ENCODE measurements at regions not wholly inside any gene's neighbourhood (a gene's known extent, or its start where the extent isn't known, plus 50 kb on each side); places are given as distances from the start of the nearest gene placed in this dataset.

DNA sequence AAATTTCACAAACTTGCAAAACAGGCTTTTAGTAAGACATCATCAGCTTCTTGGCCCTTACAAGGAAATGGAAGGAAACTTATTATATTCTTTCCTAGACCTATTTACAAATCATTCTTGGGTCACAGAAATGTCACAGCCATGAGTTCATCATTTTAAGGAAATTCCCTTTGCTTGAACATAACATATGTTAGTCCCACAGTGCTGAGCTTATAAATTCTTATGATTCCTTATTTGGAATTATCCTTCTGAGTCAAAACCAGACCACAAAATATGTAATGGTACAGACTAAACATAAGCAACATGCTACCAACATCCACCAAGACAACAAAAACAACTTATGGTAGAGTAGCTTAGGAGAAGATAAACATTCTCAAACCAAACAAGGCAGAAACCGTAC lies 236.9 kb upstream of the CTSO start:
- H3K9ac ChIP-seq (ENCODE audit: low read depth, low read length), result no peak overlapping the region
- H3K4me2 ChIP-seq (ENCODE audit: low read length), result no peak overlapping the region
- H3K4me3 ChIP-seq (ENCODE audit: low read length), result no peak overlapping the region
- no peaks in the 10 kb centered on the region for H3K9me3 ChIP-seq (replicated peaks; ENCODE audit: low read length)
- H3K4me1 ChIP-seq (ENCODE audit: control insufficient read depth, insufficient read depth, low read length), result peaks cover 20% of the 10 kb centered on the region
- no peaks in the 10 kb centered on the region for H3K36me3 ChIP-seq (ENCODE audit: insufficient read depth, low read length)
- H3K27me3 ChIP-seq (ENCODE audit: control insufficient read depth, insufficient read depth, low read length), result no peaks in the 10 kb centered on the region

DNA sequence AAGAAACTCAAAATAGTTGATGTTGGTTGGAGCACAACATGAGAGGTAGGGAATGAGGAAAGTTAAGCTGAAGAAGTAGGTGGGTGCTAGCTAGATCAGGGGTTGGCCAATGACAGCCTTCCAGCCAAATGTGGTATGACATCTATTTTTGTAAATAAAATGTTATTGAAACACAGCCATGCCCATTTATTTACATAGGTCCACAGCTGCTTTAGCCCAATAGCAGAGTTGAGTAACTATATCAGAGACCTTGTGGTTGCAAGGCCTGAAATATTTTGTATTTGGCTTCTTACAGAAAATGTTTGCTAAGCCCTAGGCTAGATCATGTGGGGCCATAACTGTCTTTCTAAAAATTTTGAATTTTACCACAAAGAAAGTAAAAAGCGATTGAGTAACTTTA lies 234.9 kb upstream of the CTSO start:
- Histone ChIP-seq H3K36me3 (ENCODE audit: insufficient read depth, low read length) (no peaks in the 10 kb centered on the region), H3K4me3 (ENCODE audit: low read length) (no peak overlapping the region), H3K9ac (ENCODE audit: low read depth, low read length) (no peak overlapping the region), H3K4me2 (ENCODE audit: low read length) (no peak overlapping the region), H3K27me3 (ENCODE audit: control insufficient read depth, insufficient read depth, low read length) (no peaks in the 10 kb centered on the region), H3K9me3 (replicated peaks; ENCODE audit: low read length) (no peaks in the 10 kb centered on the region), H3K4me1 (ENCODE audit: control insufficient read depth, insufficient read depth, low read length) (peaks cover 14% of the 10 kb centered on the region)

DNA sequence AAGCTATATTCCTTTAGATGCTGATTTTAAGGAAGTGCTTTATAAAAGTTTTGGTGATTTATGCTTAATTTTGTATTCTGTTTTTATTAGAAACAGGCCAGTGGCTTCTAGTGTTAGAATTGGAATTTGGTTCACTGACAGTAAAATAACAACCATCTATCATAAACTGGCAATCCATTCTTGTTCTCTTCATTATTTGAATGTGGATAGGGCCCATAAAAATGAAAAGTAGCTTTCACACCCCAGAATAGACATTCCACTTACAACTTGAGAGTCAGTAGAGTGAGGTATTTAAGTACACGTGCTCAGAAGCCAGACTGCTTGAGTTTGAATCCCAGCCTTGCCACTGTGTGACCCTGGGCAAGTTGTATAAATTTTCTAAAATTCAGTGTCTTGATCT lies 232.4 kb upstream of the CTSO start:
- no peaks in the 10 kb centered on the region for H3K27me3 ChIP-seq (ENCODE audit: control insufficient read depth, insufficient read depth, low read length)
- no peaks in the 10 kb centered on the region for H3K36me3 ChIP-seq (ENCODE audit: insufficient read depth, low read length)
- no peak overlapping the region for H3K9ac ChIP-seq (ENCODE audit: low read depth, low read length)
- no peak overlapping the region for H3K4me3 ChIP-seq (ENCODE audit: low read length)
- H3K4me1 ChIP-seq (ENCODE audit: control insufficient read depth, insufficient read depth, low read length), result peaks cover 7% of the 10 kb centered on the region
- no peak overlapping the region for H3K4me2 ChIP-seq (ENCODE audit: low read length)
- H3K9me3 ChIP-seq (replicated peaks; ENCODE audit: low read length), result no peaks in the 10 kb centered on the region

DNA sequence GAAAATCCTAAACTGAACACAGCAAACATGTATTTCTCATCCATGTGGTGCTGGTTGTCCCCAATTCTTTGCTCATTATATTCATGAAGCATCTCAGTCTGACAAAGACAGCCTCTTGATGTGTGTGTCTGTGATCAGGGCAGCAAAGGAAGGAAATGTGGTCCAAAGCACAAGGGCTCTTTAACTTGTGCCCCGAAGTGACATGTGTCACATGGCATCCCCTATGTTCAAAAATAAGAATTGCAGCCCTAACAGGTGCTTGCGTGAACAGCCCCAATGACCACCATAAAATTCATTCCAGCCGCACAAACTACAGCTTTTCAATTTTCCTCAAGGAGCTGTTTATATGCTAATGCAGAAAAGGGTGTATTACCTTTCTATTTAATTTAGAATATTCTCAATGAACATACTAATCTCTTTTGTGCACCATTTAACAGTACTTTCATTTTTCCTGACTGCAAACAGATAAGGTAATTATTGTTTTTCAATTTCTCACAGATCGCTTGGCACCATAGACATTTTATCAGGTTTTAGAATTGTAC lies 231.9 kb upstream of the CTSO start:
- Histone ChIP-seq H3K9me3 (replicated peaks; ENCODE audit: low read length) (no peaks in the 10 kb centered on the region), H3K4me2 (ENCODE audit: low read length) (no peak overlapping the region)

DNA sequence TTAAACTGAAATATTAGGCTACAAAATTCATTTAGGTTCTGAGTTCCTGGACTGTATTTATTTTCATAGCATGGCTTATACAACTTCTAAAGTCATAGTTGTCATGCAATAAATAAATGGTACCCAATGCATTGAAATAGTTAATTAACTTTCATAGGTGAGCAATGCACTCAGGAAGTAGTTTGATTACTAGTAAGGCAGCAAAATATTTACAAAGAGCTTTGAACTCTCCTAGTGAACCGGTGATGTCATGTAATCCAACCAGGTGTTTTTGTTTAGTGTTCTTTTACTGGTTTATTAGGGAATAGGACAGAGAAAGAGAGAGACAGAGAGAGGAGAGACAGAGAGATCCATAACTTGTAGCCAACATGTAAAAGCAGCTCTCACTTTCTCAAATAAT lies 228.6 kb upstream of the CTSO start:
- H3K4me3 ChIP-seq (ENCODE audit: low read length), result no peak overlapping the region
- H3K4me2 ChIP-seq (ENCODE audit: low read length), result no peak overlapping the region
- H3K9ac ChIP-seq (ENCODE audit: low read depth, low read length), result no peak overlapping the region
- no peaks in the 10 kb centered on the region for H3K27me3 ChIP-seq (ENCODE audit: control insufficient read depth, insufficient read depth, low read length)
- no peaks in the 10 kb centered on the region for H3K4me1 ChIP-seq (ENCODE audit: control insufficient read depth, insufficient read depth, low read length)
- H3K9me3 ChIP-seq (replicated peaks; ENCODE audit: low read length), result no peaks in the 10 kb centered on the region
- H3K36me3 ChIP-seq (ENCODE audit: insufficient read depth, low read length), result no peaks in the 10 kb centered on the region

More for the DNA sequence above, 231.9 kb upstream of the CTSO start:
- H3K27me3 ChIP-seq (ENCODE audit: control insufficient read depth, insufficient read depth, low read length), result no peaks in the 10 kb centered on the region
- H3K4me3 ChIP-seq (ENCODE audit: low read length), result no peak overlapping the region
- H3K9ac ChIP-seq (ENCODE audit: low read depth, low read length), result no peak overlapping the region
- H3K36me3 ChIP-seq (ENCODE audit: insufficient read depth, low read length), result no peaks in the 10 kb centered on the region
- peaks cover 4% of the 10 kb centered on the region for H3K4me1 ChIP-seq (ENCODE audit: control insufficient read depth, insufficient read depth, low read length)

DNA sequence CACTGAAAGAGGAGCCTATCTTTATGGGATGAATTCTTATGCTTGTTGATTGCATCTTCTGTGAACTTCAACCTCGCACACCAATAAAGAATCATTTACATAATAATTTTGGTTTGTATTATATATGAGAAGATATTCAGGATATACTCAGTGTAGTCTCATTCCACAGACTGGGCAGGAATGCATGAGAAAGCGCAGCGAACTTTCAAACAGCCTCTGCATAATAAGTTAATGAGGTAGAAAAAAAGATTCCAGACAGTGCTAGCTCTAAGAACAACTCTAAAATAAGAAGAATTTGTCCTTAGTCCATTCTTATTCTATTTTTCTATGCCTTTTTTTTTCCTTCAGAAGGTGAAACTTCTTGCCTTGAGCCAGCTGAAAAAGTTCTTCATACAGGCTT lies 224.3 kb upstream of the CTSO start:
- Histone ChIP-seq H3K9ac (ENCODE audit: low read depth, low read length) (no peak overlapping the region), H3K9me3 (replicated peaks; ENCODE audit: low read length) (no peaks in the 10 kb centered on the region), H3K36me3 (ENCODE audit: insufficient read depth, low read length) (no peaks in the 10 kb centered on the region), H3K27me3 (ENCODE audit: control insufficient read depth, insufficient read depth, low read length) (no peaks in the 10 kb centered on the region), H3K4me2 (ENCODE audit: low read length) (no peak overlapping the region), H3K4me3 (ENCODE audit: low read length) (no peak overlapping the region), H3K4me1 (ENCODE audit: control insufficient read depth, insufficient read depth, low read length) (no peaks in the 10 kb centered on the region)

DNA sequence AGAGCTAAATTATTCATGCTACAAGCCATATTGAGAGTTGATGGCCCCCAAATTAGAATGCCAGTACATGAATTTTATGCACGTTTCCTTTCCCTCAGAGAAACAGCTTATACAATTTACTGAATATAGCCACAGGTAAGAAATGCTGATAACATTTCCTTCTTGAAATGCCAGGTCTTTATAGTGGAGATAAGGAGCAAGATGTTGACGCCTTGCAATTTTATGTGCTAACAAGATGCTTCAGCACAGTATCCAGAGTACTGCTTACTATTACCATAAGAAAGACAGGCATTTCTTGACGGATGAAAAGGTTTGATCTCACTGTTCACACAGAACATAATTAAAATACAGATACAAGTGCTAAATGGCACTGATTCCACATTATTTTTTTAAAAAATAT lies 223.2 kb upstream of the CTSO start:
- Histone ChIP-seq H3K4me1 (ENCODE audit: control insufficient read depth, insufficient read depth, low read length) (no peaks in the 10 kb centered on the region), H3K36me3 (ENCODE audit: insufficient read depth, low read length) (no peaks in the 10 kb centered on the region)

DNA sequence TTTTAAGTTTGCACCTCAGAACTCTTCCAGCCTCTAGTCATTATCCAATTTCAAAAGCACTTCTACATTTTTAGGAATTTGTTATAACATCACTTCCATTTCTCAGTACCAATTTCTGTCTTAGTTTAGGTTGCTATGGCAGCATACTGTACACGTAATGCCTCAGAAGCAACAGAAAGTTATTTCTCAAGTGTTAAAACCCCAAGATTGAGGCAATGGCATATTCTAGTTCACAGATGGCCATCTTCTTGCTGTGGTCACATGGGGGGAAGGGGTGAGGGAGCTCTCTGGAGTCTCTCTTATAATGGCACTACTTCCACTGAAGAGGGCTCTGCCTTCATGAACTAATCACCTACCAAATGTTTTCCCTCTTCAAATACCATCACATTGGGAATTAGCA lies 220.3 kb upstream of the CTSO start:
- Histone ChIP-seq H3K36me3 (ENCODE audit: insufficient read depth, low read length) (no peaks in the 10 kb centered on the region), H3K27me3 (ENCODE audit: control insufficient read depth, insufficient read depth, low read length) (no peaks in the 10 kb centered on the region), H3K4me3 (ENCODE audit: low read length) (no peak overlapping the region), H3K4me1 (ENCODE audit: control insufficient read depth, insufficient read depth, low read length) (peaks cover 10% of the 10 kb centered on the region), H3K9ac (ENCODE audit: low read depth, low read length) (no peak overlapping the region), H3K4me2 (ENCODE audit: low read length) (no peak overlapping the region), H3K9me3 (replicated peaks; ENCODE audit: low read length) (no peaks in the 10 kb centered on the region)

More for the DNA sequence above, 223.2 kb upstream of the CTSO start:
- no peak overlapping the region for H3K4me3 ChIP-seq (ENCODE audit: low read length)
- no peaks in the 10 kb centered on the region for H3K9me3 ChIP-seq (replicated peaks; ENCODE audit: low read length)
- no peak overlapping the region for H3K9ac ChIP-seq (ENCODE audit: low read depth, low read length)
- no peaks in the 10 kb centered on the region for H3K27me3 ChIP-seq (ENCODE audit: control insufficient read depth, insufficient read depth, low read length)
- H3K4me2 ChIP-seq (ENCODE audit: low read length), result no peak overlapping the region

DNA sequence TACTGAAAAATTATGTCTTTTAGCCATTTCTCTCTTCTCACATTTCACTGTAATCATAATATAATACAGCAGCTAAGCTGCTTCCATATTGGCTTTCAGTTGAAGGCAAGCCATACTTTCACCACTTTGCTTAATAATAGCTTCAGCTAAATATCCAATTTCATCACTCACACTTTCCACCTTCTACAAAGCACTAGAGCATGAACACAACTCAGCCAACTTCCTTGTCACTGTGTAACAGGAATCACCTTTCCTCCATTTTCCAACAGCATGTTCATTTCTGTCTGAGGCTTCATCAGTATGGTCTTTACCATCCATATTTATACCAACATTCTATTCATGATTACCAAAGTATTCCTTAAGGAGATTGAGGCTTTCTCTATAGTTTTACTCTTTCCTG lies 219.8 kb upstream of the CTSO start:
- Histone ChIP-seq H3K9ac (ENCODE audit: low read depth, low read length) (no peak overlapping the region), H3K36me3 (ENCODE audit: insufficient read depth, low read length) (no peaks in the 10 kb centered on the region), H3K4me1 (ENCODE audit: control insufficient read depth, insufficient read depth, low read length) (peaks cover 13% of the 10 kb centered on the region), H3K4me3 (ENCODE audit: low read length) (no peak overlapping the region), H3K27me3 (ENCODE audit: control insufficient read depth, insufficient read depth, low read length) (no peaks in the 10 kb centered on the region), H3K4me2 (ENCODE audit: low read length) (no peak overlapping the region), H3K9me3 (replicated peaks; ENCODE audit: low read length) (no peaks in the 10 kb centered on the region)

DNA sequence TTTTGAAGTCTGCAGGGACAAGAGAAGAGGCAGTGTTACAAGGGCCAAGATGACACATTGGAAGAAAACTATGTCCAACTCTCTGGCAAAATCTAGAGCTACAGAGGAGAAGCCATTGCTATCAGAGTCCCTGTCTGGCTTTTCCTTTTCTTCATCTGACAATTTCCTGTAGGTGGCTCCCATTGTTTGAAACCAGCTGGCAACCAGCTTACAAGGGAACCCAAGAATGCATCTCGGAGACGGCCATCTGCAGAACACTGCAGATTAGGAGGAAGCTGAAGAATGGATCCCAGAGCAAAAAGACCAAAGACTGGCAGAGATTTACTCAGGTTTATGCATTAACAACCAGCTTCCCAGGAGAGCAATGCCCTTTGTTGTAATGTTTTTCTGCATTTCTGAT lies 216.2 kb upstream of the CTSO start:
- Histone ChIP-seq H3K36me3 (ENCODE audit: insufficient read depth, low read length) (no peaks in the 10 kb centered on the region), H3K4me1 (ENCODE audit: control insufficient read depth, insufficient read depth, low read length) (peaks cover 14% of the 10 kb centered on the region), H3K4me3 (ENCODE audit: low read length) (no peak overlapping the region), H3K9me3 (replicated peaks; ENCODE audit: low read length) (no peaks in the 10 kb centered on the region), H3K9ac (ENCODE audit: low read depth, low read length) (peak overlapping the region; percentile 2), H3K27me3 (ENCODE audit: control insufficient read depth, insufficient read depth, low read length) (no peaks in the 10 kb centered on the region), H3K4me2 (ENCODE audit: low read length) (no peak overlapping the region)

DNA sequence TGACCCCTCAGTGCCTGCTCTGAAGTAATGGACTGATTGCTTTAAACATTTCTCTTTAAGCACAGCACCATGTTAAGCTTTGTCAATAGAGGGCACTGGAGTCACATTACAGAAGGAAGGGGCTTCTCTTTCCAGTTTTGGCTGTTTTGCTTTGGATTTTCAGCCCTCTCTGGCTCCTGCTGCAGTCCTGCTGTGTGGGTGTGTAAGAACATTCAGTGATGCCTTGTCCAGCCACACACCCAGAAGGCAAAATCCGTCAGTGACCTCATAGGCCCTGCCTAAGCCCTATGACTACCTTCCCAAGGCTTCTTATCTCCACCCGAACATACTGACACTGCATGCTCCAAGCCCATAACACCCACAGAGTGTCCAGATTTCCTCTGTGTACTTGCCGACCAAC lies 215.3 kb upstream of the CTSO start:
- peak overlapping the region; percentile 44 for H3K4me2 ChIP-seq (ENCODE audit: low read length)
- H3K4me3 ChIP-seq (ENCODE audit: low read length), result no peak overlapping the region
- H3K9ac ChIP-seq (ENCODE audit: low read depth, low read length), result peak overlapping the region; percentile 4
- H3K4me1 ChIP-seq (ENCODE audit: control insufficient read depth, insufficient read depth, low read length), result peaks cover 14% of the 10 kb centered on the region
- no peaks in the 10 kb centered on the region for H3K36me3 ChIP-seq (ENCODE audit: insufficient read depth, low read length)
- H3K27me3 ChIP-seq (ENCODE audit: control insufficient read depth, insufficient read depth, low read length), result no peaks in the 10 kb centered on the region
- no peaks in the 10 kb centered on the region for H3K9me3 ChIP-seq (replicated peaks; ENCODE audit: low read length)

DNA sequence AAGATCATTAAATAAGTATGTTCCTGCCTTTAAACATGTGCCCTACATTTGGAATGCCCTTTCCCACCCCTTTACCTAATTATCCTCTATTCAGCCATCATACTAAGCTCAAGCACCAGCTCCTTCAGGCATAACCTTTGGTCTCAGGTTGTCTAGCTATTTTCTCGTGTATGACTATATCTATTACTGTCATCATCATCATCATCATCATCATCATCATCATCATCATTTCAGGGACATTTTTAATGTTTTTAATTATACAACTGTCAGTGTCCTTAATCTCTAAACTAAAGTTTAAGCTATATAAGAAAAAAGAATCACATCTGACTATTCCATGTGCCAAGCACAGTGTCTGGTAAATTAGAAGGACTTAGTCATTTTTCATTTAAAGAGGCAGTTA lies 214.6 kb upstream of the CTSO start:
- Histone ChIP-seq H3K4me1 (ENCODE audit: control insufficient read depth, insufficient read depth, low read length) (peaks cover 14% of the 10 kb centered on the region), H3K4me3 (ENCODE audit: low read length) (no peak overlapping the region), H3K27me3 (ENCODE audit: control insufficient read depth, insufficient read depth, low read length) (no peaks in the 10 kb centered on the region), H3K9me3 (replicated peaks; ENCODE audit: low read length) (no peaks in the 10 kb centered on the region), H3K4me2 (ENCODE audit: low read length) (no peak overlapping the region), H3K36me3 (ENCODE audit: insufficient read depth, low read length) (no peaks in the 10 kb centered on the region), H3K9ac (ENCODE audit: low read depth, low read length) (peak overlapping the region; percentile 4)
